OCI-LY1 (cell line): ENCODE measurements at regions not wholly inside any gene's neighbourhood (a gene's known extent, or its start where the extent isn't known, plus 50 kb on each side); places are given as distances from the start of the nearest gene placed in this dataset.

ENCODE experiments used
- H2AFZ ChIP-seq: fragments of 200-600 bp; sonication (generic), shearing (Covaris generic); 2 replicates; pipeline ENCODE4 v1.6.0; 2014; ENCODE audit warnings: antibody characterized with exemption, mild to moderate bottlenecking, low read length
- H3F3A ChIP-seq: fragments of 200-600 bp; sonication (generic), shearing (Covaris generic); 2 replicates; pipeline ENCODE4 v1.6.0; 2014; ENCODE audit warnings: mild to moderate bottlenecking, antibody characterized with exemption, low read length, moderate library complexity; ENCODE audit not compliant: insufficient read depth
- H3K27ac ChIP-seq: fragments of 200-600 bp; sonication (generic); 2 replicates; pipeline ENCODE4 v1.5.1; 2014; ENCODE audit warnings: low read length, mixed run types, mild to moderate bottlenecking, low read depth; ENCODE audit not compliant: poor library complexity, severe bottlenecking
- H3K27me3 ChIP-seq: fragments of 200-600 bp; sonication (generic); 2 replicates; pipeline ENCODE4 v1.6.0; 2014; ENCODE audit warnings: antibody characterized with exemption, mild to moderate bottlenecking, low read length, moderate library complexity; ENCODE audit not compliant: insufficient read depth
- H3K36me3 ChIP-seq: fragments of 200-600 bp; sonication (generic); 2 replicates; pipeline ENCODE4 v1.6.1; 2014; ENCODE audit warnings: mild to moderate bottlenecking, antibody characterized with exemption, low read length, moderate library complexity, mixed read lengths; ENCODE audit not compliant: insufficient read depth
- H3K4me1 ChIP-seq: fragments of 200-600 bp; sonication (generic); 2 replicates; pipeline ENCODE4 v1.5.1; 2014; ENCODE audit warnings: mild to moderate bottlenecking, low read length, moderate library complexity; ENCODE audit not compliant: insufficient read depth, severe bottlenecking
- H3K4me2 ChIP-seq: fragments of 200-600 bp; sonication (generic), shearing (Covaris generic); 2 replicates; pipeline ENCODE4 v1.6.1; 2014; ENCODE audit warnings: low read length
- H3K4me3 ChIP-seq: fragments of 200-600 bp; sonication (generic); 2 replicates; pipeline ENCODE4 v1.5.1; 2014; ENCODE audit warnings: low read length, low read depth, mild to moderate bottlenecking, mixed read lengths; ENCODE audit not compliant: poor library complexity, severe bottlenecking
- H3K79me2 ChIP-seq: fragments of 200-600 bp; shearing (Covaris generic); 2 replicates; pipeline ENCODE4 v1.6.1; 2016; ENCODE audit warnings: mixed run types, low read length, mixed read lengths; ENCODE audit not compliant: insufficient read depth
- H3K9ac ChIP-seq: fragments of 200-600 bp; sonication (generic), shearing (Covaris generic); 2 replicates; pipeline ENCODE4 v1.6.1; 2014; ENCODE audit warnings: mild to moderate bottlenecking, low read length, mixed read lengths
- H3K9me2 ChIP-seq: fragments of 200-600 bp; sonication (generic), shearing (Covaris generic); 2 replicates; pipeline ENCODE4 v1.6.1; 2014; ENCODE audit warnings: low read depth, mild to moderate bottlenecking, low read length, mixed read lengths
- H3K9me3 ChIP-seq: fragments of 200-600 bp; shearing (Covaris generic); 2 replicates; pipeline ENCODE4 v1.6.1; 2014; ENCODE audit warnings: low read length, mixed read lengths
- H4K20me1 ChIP-seq: fragments of 200-600 bp; sonication (generic), shearing (Covaris generic); 2 replicates; pipeline ENCODE4 v1.6.0; 2016; ENCODE audit warnings: mild to moderate bottlenecking, low read length; ENCODE audit not compliant: insufficient read depth
- EZH2 ChIP-seq: fragments of 200-600 bp; sonication (generic), shearing (Covaris generic); IDR thresholded peaks from 2 replicates; pipeline ENCODE4 v1.8.0; 2017; ENCODE audit warnings: borderline replicate concordance, mixed run types, mild to moderate bottlenecking, antibody characterized with exemption, low read length, moderate library complexity, mixed read lengths
- TF ChIP-seq, protein P1 (sequence below): fragments of 200-600 bp; sonication (generic), shearing (Covaris generic); IDR thresholded peaks from 2 replicates; pipeline ENCODE4 v1.5.1; 2017; ENCODE audit warnings: mild to moderate bottlenecking, antibody characterized with exemption, low read length, moderate library complexity, mixed read lengths

GRCh38 chr2:163949693-163950092 is 213.9 kb upstream of the FIGN start:
- Histone ChIP-seq H3K4me1 (no peaks in the 10 kb centered on the region), H3K4me3 (no peak overlapping the region), H3K9me2 (no peaks in the 10 kb centered on the region), H3K27ac (no peak overlapping the region), H3F3A (no peaks in the 10 kb centered on the region), H3K27me3 (no peaks in the 10 kb centered on the region), H2AFZ (no peak overlapping the region), H3K9ac (no peak overlapping the region), H3K4me2 (no peak overlapping the region), H3K36me3 (no peaks in the 10 kb centered on the region), H3K9me3 (no peaks in the 10 kb centered on the region), H4K20me1 (no peaks in the 10 kb centered on the region), H3K79me2 (no peaks in the 10 kb centered on the region)
- TF ChIP-seq, protein P1, sequence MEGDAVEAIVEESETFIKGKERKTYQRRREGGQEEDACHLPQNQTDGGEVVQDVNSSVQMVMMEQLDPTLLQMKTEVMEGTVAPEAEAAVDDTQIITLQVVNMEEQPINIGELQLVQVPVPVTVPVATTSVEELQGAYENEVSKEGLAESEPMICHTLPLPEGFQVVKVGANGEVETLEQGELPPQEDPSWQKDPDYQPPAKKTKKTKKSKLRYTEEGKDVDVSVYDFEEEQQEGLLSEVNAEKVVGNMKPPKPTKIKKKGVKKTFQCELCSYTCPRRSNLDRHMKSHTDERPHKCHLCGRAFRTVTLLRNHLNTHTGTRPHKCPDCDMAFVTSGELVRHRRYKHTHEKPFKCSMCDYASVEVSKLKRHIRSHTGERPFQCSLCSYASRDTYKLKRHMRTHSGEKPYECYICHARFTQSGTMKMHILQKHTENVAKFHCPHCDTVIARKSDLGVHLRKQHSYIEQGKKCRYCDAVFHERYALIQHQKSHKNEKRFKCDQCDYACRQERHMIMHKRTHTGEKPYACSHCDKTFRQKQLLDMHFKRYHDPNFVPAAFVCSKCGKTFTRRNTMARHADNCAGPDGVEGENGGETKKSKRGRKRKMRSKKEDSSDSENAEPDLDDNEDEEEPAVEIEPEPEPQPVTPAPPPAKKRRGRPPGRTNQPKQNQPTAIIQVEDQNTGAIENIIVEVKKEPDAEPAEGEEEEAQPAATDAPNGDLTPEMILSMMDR: no peak
- no peak for TF ChIP-seq EZH2

GRCh38 chr2:163944347-163944737 is 208.5 kb upstream of the FIGN start:
- no peak overlapping the region for H3K4me3 ChIP-seq
- no peak overlapping the region for H2AFZ ChIP-seq
- H3K9ac ChIP-seq: no peak overlapping the region
- no peaks in the 10 kb centered on the region for H3F3A ChIP-seq
- TF ChIP-seq, protein P1: no peak
- no peak for TF ChIP-seq EZH2
- no peaks in the 10 kb centered on the region for H3K9me2 ChIP-seq
- no peak overlapping the region for H3K27ac ChIP-seq
- no peaks in the 10 kb centered on the region for H3K36me3 ChIP-seq
- H3K27me3 ChIP-seq: no peaks in the 10 kb centered on the region
- H3K79me2 ChIP-seq: no peaks in the 10 kb centered on the region
- H4K20me1 ChIP-seq: no peaks in the 10 kb centered on the region
- no peaks in the 10 kb centered on the region for H3K9me3 ChIP-seq
- H3K4me1 ChIP-seq: no peaks in the 10 kb centered on the region
- no peak overlapping the region for H3K4me2 ChIP-seq

DNA sequence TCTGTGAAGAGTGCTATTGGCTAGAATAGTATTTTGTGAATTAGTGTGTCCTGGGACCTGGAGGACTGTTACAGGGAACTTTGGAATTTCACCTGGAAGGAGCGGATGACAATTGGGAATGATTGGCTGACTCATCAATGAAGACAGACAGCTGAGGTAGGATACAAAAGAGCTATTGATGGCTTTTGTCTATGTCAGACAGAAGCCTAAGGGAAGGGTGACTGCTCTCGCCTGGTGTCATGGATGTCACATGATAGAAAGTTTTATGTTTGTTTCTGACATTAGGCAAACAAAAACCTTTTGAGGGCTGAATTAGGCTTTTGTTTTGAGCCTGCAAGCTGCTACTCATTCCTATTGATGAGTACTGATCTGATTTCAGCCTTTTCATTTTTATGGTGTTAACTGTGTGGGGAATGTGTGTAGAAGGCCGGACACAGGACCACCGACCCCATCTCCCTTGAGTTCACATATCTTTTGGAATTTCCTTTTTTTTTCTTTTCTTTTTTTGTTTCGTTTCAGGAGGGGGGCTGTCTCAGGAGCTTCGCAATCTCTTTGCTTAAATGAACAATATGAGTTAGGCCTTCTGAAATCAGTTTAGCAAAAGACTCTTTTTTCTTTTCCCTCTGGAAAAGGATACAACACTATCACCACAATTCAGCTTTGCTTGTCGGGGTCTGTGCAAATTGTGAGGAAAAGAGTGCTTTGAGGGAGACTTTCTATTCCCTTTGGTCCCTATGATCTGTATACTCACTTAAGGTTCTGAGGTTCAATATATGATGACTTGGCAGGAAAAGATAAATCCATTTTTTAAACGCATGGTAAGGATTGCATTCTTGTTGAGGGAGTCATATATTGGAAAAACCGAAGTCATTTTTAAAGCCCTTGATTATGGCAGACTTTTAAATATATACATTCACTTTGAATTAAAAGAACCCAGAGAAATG is 207.9 kb upstream of the FIGN start:
- H3K4me3 ChIP-seq: no peak overlapping the region
- H3K27me3 ChIP-seq: no peaks in the 10 kb centered on the region
- TF ChIP-seq, protein P1: no peak
- TF ChIP-seq EZH2: no peak
- H3K9ac ChIP-seq: no peak overlapping the region
- no peak overlapping the region for H2AFZ ChIP-seq
- no peaks in the 10 kb centered on the region for H3K9me2 ChIP-seq
- H3K36me3 ChIP-seq: no peaks in the 10 kb centered on the region
- no peak overlapping the region for H3K27ac ChIP-seq
- no peaks in the 10 kb centered on the region for H3K79me2 ChIP-seq
- H3K4me1 ChIP-seq: no peaks in the 10 kb centered on the region
- H3F3A ChIP-seq: no peaks in the 10 kb centered on the region
- no peak overlapping the region for H3K4me2 ChIP-seq
- no peaks in the 10 kb centered on the region for H3K9me3 ChIP-seq
- H4K20me1 ChIP-seq: no peaks in the 10 kb centered on the region
